Heart left ventricle (tissue), 16 donors: ENCODE measurements at regions not wholly inside any gene's neighbourhood (a gene's known extent, or its start where the extent isn't known, plus 50 kb on each side); places are given as distances from the start of the nearest gene placed in this dataset.
"Not testable (repeated sequence)": the region's sequence is repeated elsewhere in the genome, so short reads cannot be mapped to it uniquely, and the experiment has no call there.

Experiments used
- ATAC-seq, 4 donors: fragments of 200-7000 bp; cut with Tn5 transposase; one replicate each; pipeline ENCODE4 v1.9.1; 2020 to 2022; ENCODE audit warnings: moderate library complexity in 4 of 4, mild to moderate bottlenecking in 3 of 4, moderate number of reproducible peaks in 1 of 4
- DNase-seq, 5 donors: peaks; one replicate each; pipeline ENCODE4 v3.0.0-alpha.2; 2020
- H3K27ac ChIP-seq, 12 donors: fragments of 200-600 bp; sonication (generic) in 4 of 12; one replicate each; pipeline versions ENCODE4 v1.5.0 to v1.8.0; 2016 to 2022; ENCODE audit warnings: mild to moderate bottlenecking in 2 of 12
- H3K27me3 ChIP-seq, 9 donors: fragments of 200-600 bp; sonication (generic) in 2 of 9; one replicate each; pipeline versions ENCODE4 v1.5.1 to v1.8.0; 2016 to 2022; ENCODE audit warnings: mild to moderate bottlenecking in 3 of 9
- H3K36me3 ChIP-seq, 9 donors: fragments of 200-600 bp; sonication (generic) in 2 of 9; one replicate each; pipeline versions ENCODE4 v1.5.0 to v1.8.0; 2018 to 2022; ENCODE audit warnings: mild to moderate bottlenecking in 2 of 9
- H3K4me1 ChIP-seq, 12 donors: fragments of 200-600 bp; sonication (generic) in 4 of 12; one replicate each; pipeline versions ENCODE4 v1.5.0 to v1.8.0; 2016 to 2022; ENCODE audit warnings: mild to moderate bottlenecking in 3 of 12
- H3K4me3 ChIP-seq, 12 donors: fragments of 200-600 bp; sonication (generic) in 4 of 12; one replicate each; pipeline versions ENCODE4 v1.5.0 to v1.8.0; 2017 to 2022; ENCODE audit warnings: mild to moderate bottlenecking in 9 of 12, moderate library complexity in 4 of 12
- H3K9me3 ChIP-seq, 12 donors: fragments of 200-600 bp; sonication (generic) in 4 of 12; one replicate each; pipeline versions ENCODE4 v1.5.0 to v1.8.0; 2016 to 2022; ENCODE audit warnings: mild to moderate bottlenecking in 1 of 12
- CTCF ChIP-seq, 12 donors: fragments of 200-600 bp; sonication (generic) in 4 of 12; IDR thresholded peaks; one replicate each; pipeline versions ENCODE4 v1.5.0 to v1.8.0; 2018 to 2022; ENCODE audit warnings: antibody characterized with exemption in 12 of 12, mild to moderate bottlenecking in 5 of 12
- POLR2A ChIP-seq, 2 donors: fragments of 450-650 bp; IDR thresholded peaks; one replicate each; pipeline ENCODE4 v1.6.1; 2017; ENCODE audit warnings: antibody characterized with exemption in 2 of 2, mild to moderate bottlenecking in 2 of 2, moderate library complexity in 2 of 2
- WGBS, 4 donors: extraction: QIAGEN DNeasy Blood & Tissue Kit in 2 of 4; methylation state at CpG; one replicate each; pipeline versions ENCODE4 v1.1.5 to v1.1.7; 2013 to 2018; 5-methylcytosine and 5-hydroxymethylcytosine counted together
- intact Hi-C, 10 donors: fragments of 100-400 bp; cut with DNase I; formaldehyde crosslinking; loops; one replicate each; pipeline versions ENCODE4 v1.11.1 to v1.14.2; 2022
- donor health status: ischemic (EF 13 %, LVEDD 7.1; RV severe dilation, severe dysfunction).
- donor health status: healthy with polysubstance abuse.
- donor health status: DM: no; HTN: yes; CAD: no.
- donor health status: DM: no; HTN: no; CAD: no.
- donor health status: ischemic (EF 25% LVEDD 6.9; RV normal size, moderate dysfunction).
- donor health status: ischemic (EF 25% LVEDD 5.7; RV mildly dilated, moderate dysfunction).
- donor health status: healthy.
- donor health status: DM: yes; HTN: yes; CAD: no.
- donor health status: ischemic (EF 35%, LVEDD 5.7; RV mildly dilated, moderate dysfunction).
- donor health status: nonischemic (EF 11% LVEDD 7.7; RV severe dilation, severe dysfunction).
- donor health status: DM: yes; HTN: yes; CAD: no.
- donor health status: PGD.
- donor health status: ischemic (EF 29% LVEDD 5.4; RV normal size, mild dysfunction).
- donor health status: nonischemic (EF 23%, LVEDD 6.1; RV moderate dilation, normal function).

GRCh38 chr7:156036153-156036552 lies 223.9 kb upstream of the SHH start:
- no peaks in the 10 kb centered on the region for H3K4me1 ChIP-seq
- H3K4me3 ChIP-seq: no peak overlapping the region
- ATAC-seq (no peak), DNase-seq (no peak)
- 37 to 51% (median 41%) methylated on average over 3 of the region's 3 CpGs for WGBS, 4 donors
- no peak overlapping the region for H3K27ac ChIP-seq
- no peak for TF ChIP-seq CTCF (IDR thresholded peaks at IDR 0.05)
- TF ChIP-seq POLR2A (IDR thresholded peaks at IDR 0.05): no peak
- H3K27me3 ChIP-seq: peaks cover 0 to 29% (median 6%) of the 10 kb centered on the region in 9 donors
- H3K9me3 ChIP-seq: peaks cover 0 to 14% (median 0%) of the 10 kb centered on the region in 12 donors
- intact Hi-C loops: no loop called here
- H3K36me3 ChIP-seq: no peaks in the 10 kb centered on the region

GRCh38 chr7:156035387-156035786 lies 223.1 kb upstream of the SHH start:
- Histone ChIP-seq H3K27me3 (peaks cover 0 to 29% (median 6%) of the 10 kb centered on the region in 9 donors), H3K9me3 (peaks cover 0 to 14% (median 0%) of the 10 kb centered on the region in 12 donors)
- intact Hi-C loops, DNase-seq, H3K36me3 ChIP-seq, ATAC-seq, H3K27ac ChIP-seq, H3K4me3 ChIP-seq, H3K4me1 ChIP-seq: not testable (repeated sequence)
- WGBS, 4 donors: 92 to 95% (median 93%) methylated on average over 18 to 19 of the region's 19 CpGs

GRCh38 chr7:156034397-156034796 lies 222.1 kb upstream of the SHH start:
- WGBS, 4 donors: 27 to 41% (median 37%) methylated on average over 3 of the region's 3 CpGs

GRCh38 chr7:156032973-156033372 lies 220.7 kb upstream of the SHH start:
- no peak overlapping the region for H3K4me3 ChIP-seq
- H3K4me1 ChIP-seq: no peaks in the 10 kb centered on the region
- H3K27me3 ChIP-seq: peaks cover 0 to 16% (median 0%) of the 10 kb centered on the region in 9 donors
- H3K27ac ChIP-seq: no peak overlapping the region
- ATAC-seq: no peak
- peaks cover 0 to 14% (median 0%) of the 10 kb centered on the region in 12 donors for H3K9me3 ChIP-seq
- DNase-seq: no peak
- no peak for TF ChIP-seq CTCF (IDR thresholded peaks at IDR 0.05)
- no peak for TF ChIP-seq POLR2A (IDR thresholded peaks at IDR 0.05)
- intact Hi-C loops: no loop called here
- H3K36me3 ChIP-seq: no peaks in the 10 kb centered on the region

More at GRCh38 chr7:156034397-156034796, 222.1 kb upstream of the SHH start:
- Histone ChIP-seq H3K9me3 (peaks cover 0 to 14% (median 0%) of the 10 kb centered on the region in 12 donors), H3K4me3 (no peak overlapping the region), H3K27me3 (peaks cover 0 to 25% (median 5%) of the 10 kb centered on the region in 9 donors), H3K4me1 (no peaks in the 10 kb centered on the region), H3K36me3 (no peaks in the 10 kb centered on the region), H3K27ac (no peak overlapping the region)
- no peak for ATAC-seq
- TF ChIP-seq POLR2A (IDR thresholded peaks at IDR 0.05): no peak
- no peak for TF ChIP-seq CTCF (IDR thresholded peaks at IDR 0.05)
- no peak for DNase-seq
- intact Hi-C loops: no loop called here
